Occipital lobe (tissue), 1 donor: ENCODE measurements at regions not wholly inside any gene's neighbourhood (a gene's known extent, or its start where the extent isn't known, plus 50 kb on each side); places are given as distances from the start of the nearest gene placed in this dataset.

Experiments
- DNase-seq: peaks from one replicate; lab custom pipeline; 2025; lab: John Stamatoyannopoulos, UW

- DNase-seq = no peak
Measured at GRCh38 chr11:32316858-32317642, 118.3 kb downstream of the WT1 start.

- DNase-seq = no peak
Measured at GRCh38 chr11:32317643-32318042, 117.7 kb downstream of the WT1 start.

GRCh38 chr11:32318071-32319055 is 117.0 kb downstream of the WT1 start:
- DNase-seq = no peak

GRCh38 chr11:32323814-32324130 is 111.6 kb downstream of the WT1 start:
- no peak for DNase-seq

- DNase-seq = no peak
Measured at GRCh38 chr11:32325187-32325586, 110.2 kb downstream of the WT1 start.

- no peak for DNase-seq
Measured at GRCh38 chr11:32325725-32326124, 109.6 kb downstream of the WT1 start.

GRCh38 chr11:32326522-32326921 is 108.8 kb downstream of the WT1 start:
- DNase-seq = no peak

- DNase-seq = no peak
Measured at GRCh38 chr11:32328392-32328791, 106.9 kb downstream of the WT1 start.

- DNase-seq = no peak
Measured at GRCh38 chr11:32331098-32331497, 104.2 kb downstream of the WT1 start.

- no peak for DNase-seq
Measured at GRCh38 chr11:32331792-32332191, 103.5 kb downstream of the WT1 start.

- DNase-seq = no peak
Measured at GRCh38 chr11:32332990-32333319, 102.4 kb downstream of the WT1 start.

GRCh38 chr11:32333320-32333991 is 101.9 kb downstream of the WT1 start:
- DNase-seq = peak; percentile 29

- DNase-seq = no peak
Measured at GRCh38 chr11:32334822-32335221, 100.5 kb downstream of the WT1 start.
